ENCODE measurements at regions not wholly inside any gene's neighbourhood (a gene's known extent, or its start where the extent isn't known, plus 50 kb on each side); places are given as distances from the start of the nearest gene placed in this dataset.
"Not testable (repeated sequence)": the region's sequence is repeated elsewhere in the genome, so short reads cannot be mapped to it uniquely, and the experiment has no call there.

DNA sequence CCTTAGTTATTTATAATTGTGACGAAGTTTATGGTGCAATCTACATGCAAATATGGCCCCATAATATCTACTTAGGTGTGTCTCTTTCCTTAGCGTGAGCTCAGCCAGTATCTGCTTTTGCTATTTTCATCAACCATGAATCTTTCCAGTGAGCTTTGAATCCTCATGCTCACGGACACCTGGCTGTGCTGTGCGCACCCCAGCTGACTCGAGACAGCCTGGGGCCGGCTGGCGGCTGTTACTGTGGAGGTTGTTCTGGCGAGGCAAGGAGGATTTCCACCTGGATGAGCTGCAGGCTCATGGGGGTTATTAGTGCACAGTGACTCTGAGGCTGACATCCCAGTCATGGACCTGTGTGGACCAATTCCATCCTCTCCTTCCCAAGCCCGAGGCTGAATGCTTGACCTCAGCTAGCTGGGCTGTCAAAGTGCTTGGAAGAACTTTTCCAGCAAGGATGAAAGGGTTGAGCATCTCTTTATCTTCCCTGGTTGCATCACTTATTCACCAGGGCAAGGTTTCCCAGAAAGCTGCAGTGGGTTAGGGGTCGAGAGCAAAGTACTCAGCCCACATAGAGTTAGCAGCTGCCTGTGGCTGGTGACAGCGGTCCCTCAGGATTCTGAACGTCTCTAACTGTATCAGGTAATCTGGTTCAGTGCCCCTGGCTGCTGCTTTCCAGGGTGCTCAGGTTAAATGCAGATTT is 141.7 kb downstream of the ARL4C start:
- in situ Hi-C loops (cut with HindIII; ENCODE audit: low sequenced_read_pairs): no loop called here
- DNase-seq (ENCODE audit: low spot score): peak; percentile 49

DNA sequence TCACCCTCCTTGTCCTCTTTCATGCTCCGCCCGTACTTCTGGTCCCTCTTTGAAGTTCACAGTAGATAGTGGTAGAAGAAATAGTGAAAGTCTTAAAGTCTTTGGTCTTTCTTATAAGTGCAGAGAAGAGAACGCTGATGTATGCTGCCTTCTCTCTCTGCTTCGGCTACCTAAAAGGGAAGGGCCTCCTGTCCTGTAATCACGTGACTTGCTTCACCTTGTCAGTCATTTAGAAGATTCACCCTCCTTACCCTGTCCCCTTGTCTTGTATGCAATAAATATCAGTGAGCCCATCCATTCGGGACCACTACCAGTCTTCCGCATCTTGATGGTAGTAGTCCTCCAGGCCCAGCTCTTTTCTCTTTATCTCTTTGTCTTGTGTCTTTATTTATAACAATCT is 144.6 kb downstream of the ARL4C start:
- in situ Hi-C loops (cut with HindIII; ENCODE audit: low sequenced_read_pairs): no loop called here

DNA sequence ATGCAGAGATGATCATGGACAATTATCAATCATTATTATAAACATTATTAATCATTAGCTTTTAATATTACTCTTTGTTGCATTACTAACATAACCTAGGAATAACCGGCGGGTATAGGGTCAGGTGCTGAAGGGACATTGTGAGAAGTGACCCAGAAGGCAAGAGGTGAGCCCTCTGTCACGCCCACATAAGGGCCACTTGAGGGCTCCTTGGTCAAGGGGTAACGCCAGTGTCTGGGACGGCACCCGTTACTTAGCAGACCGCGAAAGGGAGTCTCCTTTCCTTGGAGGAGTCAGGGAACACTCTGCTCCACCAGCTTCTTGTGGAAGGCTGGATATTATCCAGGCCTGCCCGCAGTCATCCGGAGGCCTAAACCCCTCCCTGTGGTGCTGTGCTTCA is 145.0 kb downstream of the ARL4C start:
- DNase-seq (ENCODE audit: low spot score); in situ Hi-C loops (cut with HindIII; ENCODE audit: low sequenced_read_pairs): not testable (repeated sequence)

More for the DNA sequence above, 144.6 kb downstream of the ARL4C start:
- no peak for DNase-seq (ENCODE audit: low spot score)

DNA sequence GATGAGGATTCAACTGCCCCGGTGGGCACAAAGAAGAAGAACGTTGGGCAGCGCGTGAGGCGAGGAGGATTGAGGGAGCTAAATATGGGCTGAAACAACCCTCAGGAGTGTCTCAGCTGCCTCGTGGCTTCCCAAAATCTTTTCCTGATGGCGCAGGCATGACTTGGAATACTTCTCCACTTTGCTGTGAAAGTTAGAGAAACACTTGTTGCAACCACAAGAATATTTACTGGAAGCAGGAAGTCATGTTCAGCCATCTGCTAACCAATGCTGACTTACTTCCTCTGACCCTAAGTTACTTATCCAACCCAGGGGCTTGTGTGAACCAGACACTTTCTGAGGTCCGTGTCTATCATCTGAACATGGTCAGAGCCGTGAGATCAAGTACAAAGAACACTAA is 148.8 kb downstream of the ARL4C start:
- in situ Hi-C loops (cut with HindIII; ENCODE audit: low sequenced_read_pairs): no loop called here
- DNase-seq (ENCODE audit: low spot score): no peak

DNA sequence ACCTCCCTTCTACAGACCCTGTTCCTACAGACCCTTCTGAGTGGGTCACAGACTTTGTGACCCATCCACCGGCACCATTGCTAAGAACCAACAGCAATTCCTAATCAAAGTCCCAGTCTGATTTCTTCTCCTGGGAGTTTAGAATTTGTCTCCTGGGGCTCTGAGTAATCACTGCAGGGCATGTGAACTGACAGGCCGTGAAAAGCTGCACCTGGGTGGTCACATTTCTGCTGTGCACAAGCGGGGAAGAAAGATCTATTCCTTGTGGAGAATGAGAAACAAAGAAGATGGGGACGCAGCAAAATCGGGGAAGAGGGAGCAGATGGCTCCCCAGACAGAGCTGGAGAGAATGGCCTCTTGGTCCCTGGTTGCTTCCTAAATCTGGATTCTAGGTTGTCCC is 151.0 kb downstream of the ARL4C start:
- in situ Hi-C loops (cut with HindIII; ENCODE audit: low sequenced_read_pairs): no loop called here
- no peak for DNase-seq (ENCODE audit: low spot score)

DNA sequence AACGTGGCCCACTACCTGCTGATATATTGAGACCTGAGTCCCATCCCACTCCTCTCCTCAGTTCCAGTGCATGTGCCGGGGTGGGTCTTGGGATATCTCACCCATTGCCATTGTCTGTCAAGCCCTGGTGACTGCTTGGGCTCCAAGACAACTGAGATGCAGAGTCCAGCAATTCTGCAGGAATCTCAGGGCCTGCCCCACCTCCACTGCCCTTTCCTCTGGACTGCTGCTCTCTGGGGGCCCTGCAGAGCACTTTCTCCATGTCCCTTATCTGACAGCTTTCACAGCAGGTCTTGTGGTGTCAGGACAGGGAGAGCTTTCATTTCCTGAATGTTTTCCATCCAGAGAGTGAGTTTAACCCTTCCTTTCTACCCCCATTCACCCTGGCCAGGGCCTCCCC is 152.9 kb downstream of the ARL4C start:
- no peak for DNase-seq (ENCODE audit: low spot score)
- in situ Hi-C loops (cut with HindIII; ENCODE audit: low sequenced_read_pairs): no loop called here

DNA sequence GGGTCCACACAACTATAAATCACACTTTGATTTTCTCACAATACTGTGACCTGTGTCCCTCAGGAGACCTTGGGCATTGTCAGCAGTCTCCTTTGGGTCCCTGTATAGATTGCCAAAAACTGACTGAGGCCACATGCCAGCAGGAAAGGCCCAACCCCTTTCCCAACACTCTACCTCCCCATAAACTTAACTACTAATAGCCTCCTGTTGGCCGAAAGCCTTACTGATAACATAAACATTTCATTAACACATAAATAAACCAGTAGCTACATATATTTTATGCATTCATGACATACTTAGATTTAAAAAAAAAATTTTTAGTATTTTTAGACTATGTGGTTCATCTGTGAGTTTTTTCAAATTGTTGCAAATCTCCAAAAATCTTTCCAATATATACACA is 153.5 kb downstream of the ARL4C start:
- no peak for DNase-seq (ENCODE audit: low spot score)
- in situ Hi-C loops (cut with HindIII; ENCODE audit: low sequenced_read_pairs): no loop called here

DNA sequence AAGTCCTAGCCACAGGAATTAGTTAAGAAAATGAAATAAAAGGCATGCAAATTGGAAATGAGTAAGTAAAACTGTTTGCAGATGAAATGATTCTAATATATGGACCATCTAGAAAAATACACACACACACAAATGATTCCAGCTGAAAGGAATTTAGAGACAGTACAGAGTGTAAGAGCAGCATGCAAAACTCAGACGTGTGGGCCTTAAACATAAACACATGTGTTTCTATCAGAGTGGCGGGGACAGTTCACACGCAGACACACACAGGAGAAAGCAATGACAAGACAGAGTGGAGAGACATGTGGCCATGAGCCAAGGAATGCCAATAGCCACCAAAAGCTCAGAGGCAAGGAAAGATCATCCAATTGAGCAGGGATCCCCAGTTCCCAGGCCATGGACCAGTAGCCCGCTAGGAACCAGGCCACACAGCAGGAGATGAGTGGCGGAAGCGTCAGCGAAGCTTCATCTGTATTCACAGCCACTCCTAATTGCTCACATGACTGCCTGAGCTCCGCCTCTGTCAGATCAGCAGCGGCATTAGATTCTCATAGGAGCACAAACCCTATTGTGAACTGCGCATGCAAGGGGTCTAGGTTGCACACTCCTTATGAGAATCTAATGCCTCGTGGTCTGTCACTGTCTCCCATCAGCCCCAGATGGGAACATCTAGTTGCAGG is 155.4 kb downstream of the ARL4C start:
- DNase-seq (ENCODE audit: low spot score): no peak
- in situ Hi-C loops (cut with HindIII; ENCODE audit: low sequenced_read_pairs): no loop called here

DNA sequence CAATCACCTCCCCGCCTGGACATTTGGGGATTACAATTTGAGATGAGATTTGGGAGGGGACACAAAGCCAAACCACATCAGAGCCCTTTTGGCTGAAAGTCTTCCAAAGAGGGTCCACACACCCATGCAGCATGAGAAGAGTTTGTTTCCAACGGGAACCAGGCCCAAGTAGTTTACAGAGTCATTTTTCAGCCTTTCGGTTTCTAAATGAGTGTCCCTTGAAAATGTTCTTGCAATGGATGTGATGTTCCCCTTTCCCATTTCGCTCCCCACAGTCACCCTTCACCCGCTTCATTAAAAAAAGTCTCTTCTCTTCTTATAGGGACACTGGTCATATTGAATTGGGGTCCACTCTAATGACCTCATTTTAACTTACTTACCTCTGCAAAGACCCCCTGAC is 157.4 kb downstream of the ARL4C start:
- in situ Hi-C loops (cut with HindIII; ENCODE audit: low sequenced_read_pairs): no loop called here
- no peak for DNase-seq (ENCODE audit: low spot score)

DNA sequence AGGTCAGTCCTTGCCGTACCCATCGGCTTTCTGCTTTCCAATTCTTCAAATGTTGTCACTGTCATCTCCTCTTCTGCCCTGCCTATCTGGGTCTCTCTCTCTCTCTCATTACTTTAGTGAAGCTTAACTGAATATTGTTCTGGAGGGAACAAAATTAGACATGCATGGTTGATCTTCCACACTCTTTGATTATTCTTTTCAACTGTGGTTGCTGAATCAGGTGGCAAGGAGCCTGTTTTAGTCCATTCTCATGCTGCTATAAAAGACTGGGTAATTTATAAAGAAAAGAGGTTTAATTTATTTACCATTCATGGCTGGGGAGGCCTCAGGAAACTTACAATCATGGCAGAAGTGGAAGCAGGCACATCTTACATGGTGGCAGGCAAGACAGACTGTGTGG is 157.9 kb downstream of the ARL4C start:
- no peak for DNase-seq (ENCODE audit: low spot score)
- in situ Hi-C loops (cut with HindIII; ENCODE audit: low sequenced_read_pairs): no loop called here

DNA sequence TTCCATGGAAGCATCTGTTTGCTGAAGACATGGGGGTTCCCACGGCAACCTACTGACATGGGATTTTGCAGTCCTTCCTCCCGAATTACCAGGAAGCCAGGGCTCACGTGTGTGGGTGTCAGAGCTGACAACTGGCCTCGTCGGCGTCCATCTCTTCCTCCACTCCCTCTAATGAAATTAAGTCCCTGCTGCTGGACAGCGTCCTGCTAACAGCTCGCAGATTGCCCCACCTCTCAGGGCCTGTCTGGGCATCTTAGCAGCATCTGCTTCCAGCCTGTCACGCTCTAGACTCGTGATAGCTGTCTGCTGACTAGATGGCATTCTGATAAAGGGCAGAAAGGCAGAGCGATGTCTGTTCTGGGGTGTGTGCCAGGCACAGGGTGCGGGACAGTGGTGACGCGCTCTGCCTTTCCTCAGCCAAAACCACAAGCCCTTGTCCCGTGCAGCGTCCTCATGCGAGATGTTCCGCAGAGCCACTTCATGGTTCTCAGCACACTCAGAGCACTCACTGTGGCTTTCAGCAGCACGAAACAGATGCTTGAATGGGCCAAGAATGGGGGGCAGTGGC is 161.1 kb downstream of the ARL4C start:
- in situ Hi-C loops (cut with HindIII; ENCODE audit: low sequenced_read_pairs): no loop called here
- peak; percentile 29 for DNase-seq (ENCODE audit: low spot score)

DNA sequence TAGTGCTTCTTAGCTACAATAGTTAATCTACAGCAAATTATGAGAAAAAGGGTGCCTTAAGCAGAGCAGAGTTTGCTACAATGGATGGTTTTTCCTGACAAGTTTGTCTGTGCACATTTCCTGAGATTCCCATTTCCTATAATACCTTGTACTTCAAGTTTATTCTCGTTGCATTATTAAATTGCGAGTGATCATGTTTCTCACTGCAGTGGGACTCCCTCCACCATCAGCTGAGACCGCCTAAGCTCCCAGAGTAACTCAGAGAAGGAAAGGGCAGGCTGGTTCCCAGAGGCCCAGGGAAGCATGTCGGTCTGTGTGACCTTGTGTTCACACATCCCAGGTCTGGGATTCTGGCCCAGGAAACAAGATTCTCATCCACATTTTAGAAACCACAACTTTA is 162.1 kb downstream of the ARL4C start:
- in situ Hi-C loops (cut with HindIII; ENCODE audit: low sequenced_read_pairs): no loop called here

DNA sequence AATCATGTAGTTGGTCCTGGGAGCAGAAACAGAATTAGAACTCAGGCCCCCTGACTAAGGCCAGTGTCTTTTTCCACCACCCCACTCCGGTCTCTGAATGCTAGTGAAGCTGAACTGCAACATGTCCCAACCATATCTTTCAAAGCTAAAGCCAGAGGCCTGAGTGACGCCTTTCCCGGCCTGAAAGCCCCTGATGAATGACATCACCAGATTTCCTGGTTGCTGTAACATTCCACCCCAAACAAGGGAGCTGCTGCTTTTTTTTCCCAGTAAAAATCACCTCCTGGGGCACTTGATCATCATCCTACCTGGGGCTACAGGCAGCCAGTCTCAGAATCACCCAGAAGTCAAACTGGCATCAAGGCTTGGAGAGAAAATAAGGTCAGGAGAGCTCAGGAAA is 162.7 kb downstream of the ARL4C start:
- in situ Hi-C loops (cut with HindIII; ENCODE audit: low sequenced_read_pairs): no loop called here

More for the DNA sequence above, 162.1 kb downstream of the ARL4C start:
- DNase-seq (ENCODE audit: low spot score): no peak

DNA sequence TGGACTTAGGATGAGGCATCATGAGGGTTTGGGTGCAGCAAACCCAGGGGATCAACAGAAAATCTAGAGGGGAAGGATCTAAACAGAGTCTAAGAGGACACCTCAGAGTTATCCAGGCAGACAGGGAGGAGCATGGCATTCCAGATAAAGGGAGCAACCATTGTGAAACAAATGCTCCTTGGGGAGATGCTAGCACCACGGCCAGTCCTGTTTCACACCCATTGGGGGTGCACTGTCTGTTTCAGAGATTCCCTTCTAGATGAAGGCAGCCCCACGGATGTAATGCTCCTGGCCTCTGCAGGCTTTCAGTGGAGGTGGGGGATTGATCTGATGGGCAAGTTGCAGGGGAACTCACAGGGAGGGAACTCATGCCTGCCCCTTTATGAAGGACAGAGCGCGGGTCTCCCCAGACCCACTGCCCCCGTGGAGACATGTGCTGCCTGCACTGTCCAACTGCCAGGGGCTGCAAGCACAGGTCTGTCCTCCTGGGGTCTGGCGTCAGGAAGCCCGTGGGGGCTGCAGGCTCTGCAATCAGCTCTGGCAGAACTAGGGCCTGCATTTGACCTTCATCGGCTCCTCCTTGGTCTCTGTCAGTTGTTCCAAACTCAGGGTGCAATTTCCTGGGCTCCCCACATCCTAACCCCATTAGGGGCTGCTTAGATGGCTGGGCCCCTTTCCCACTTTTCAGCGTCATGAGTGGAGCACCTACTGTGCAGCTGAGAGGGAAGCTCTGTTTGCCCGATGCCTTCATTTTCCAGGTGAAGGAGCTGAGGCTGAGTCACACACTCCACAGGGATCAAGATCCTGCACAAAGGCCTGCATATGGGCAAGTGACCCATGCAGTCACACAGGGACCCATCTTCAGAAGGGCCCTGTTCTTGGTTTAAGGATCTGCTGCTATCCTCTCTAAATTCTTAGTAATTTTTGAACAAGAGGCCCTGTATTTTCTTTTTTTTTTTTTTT is 163.4 kb downstream of the ARL4C start:
- DNase-seq (ENCODE audit: low spot score): no peak
- in situ Hi-C loops (cut with HindIII; ENCODE audit: low sequenced_read_pairs): no loop called here

More for the DNA sequence above, 162.7 kb downstream of the ARL4C start:
- no peak for DNase-seq (ENCODE audit: low spot score)

DNA sequence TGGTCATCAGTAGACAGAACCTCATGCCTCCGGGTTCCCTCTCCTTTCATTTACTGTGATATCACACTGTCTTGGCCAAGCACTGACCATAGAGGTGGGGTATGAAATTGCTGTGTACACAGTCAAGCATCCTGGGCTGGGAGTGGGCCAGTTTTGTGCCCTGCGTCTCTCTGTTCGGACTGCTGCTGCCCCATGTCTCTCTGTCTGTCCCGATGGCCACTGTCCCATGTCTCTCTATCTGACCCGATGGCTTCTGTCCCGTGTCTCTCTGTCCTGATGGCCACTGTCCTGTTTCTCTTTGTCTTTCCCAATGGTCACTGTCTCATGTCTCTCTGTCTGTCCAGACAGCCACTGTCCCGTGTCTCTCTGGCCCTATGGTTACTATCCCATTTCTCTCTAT is 164.9 kb downstream of the ARL4C start:
- DNase-seq (ENCODE audit: low spot score): no peak
- in situ Hi-C loops (cut with HindIII; ENCODE audit: low sequenced_read_pairs): no loop called here

DNA sequence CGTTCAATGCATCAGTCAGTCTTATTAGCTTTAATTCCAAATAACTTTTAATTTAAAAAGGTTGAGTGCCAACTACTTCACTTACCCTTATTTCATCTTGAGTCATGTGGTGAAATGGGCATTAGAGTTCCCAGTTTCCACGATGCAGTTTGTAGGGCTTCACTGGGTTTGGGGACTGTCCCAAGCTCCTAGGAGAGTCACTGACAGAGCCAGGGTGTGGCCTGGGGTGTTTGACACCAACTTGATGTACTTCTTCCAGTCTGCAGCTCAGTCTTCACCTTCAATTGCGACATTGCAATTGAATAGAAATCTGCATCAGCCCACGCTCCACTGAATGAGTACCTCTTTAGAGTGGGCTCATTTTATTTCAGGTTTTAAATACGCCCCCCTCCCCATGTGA is 165.3 kb downstream of the ARL4C start:
- in situ Hi-C loops (cut with HindIII; ENCODE audit: low sequenced_read_pairs): no loop called here
- DNase-seq (ENCODE audit: low spot score): no peak

DNA sequence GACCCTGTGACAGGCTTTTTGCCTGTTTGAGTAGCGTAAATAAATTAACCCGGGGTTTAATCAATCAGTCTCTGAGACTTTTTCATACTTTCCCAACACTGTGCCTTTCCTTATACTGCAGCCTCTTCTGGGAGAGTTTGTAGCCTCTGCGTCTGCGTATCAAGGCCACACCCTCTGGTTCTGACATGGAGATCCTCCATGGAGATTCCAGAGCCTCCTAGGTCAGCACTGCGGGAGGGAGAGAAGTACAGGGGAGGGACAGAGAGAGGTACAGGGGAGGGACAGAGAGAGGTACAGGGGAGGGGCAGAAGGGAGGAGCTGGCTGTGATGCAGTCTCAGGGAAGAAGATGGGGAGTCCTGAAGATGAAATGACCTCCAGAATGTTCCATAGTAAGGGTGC is 166.0 kb downstream of the ARL4C start:
- in situ Hi-C loops (cut with HindIII; ENCODE audit: low sequenced_read_pairs): no loop called here
- DNase-seq (ENCODE audit: low spot score): no peak

DNA sequence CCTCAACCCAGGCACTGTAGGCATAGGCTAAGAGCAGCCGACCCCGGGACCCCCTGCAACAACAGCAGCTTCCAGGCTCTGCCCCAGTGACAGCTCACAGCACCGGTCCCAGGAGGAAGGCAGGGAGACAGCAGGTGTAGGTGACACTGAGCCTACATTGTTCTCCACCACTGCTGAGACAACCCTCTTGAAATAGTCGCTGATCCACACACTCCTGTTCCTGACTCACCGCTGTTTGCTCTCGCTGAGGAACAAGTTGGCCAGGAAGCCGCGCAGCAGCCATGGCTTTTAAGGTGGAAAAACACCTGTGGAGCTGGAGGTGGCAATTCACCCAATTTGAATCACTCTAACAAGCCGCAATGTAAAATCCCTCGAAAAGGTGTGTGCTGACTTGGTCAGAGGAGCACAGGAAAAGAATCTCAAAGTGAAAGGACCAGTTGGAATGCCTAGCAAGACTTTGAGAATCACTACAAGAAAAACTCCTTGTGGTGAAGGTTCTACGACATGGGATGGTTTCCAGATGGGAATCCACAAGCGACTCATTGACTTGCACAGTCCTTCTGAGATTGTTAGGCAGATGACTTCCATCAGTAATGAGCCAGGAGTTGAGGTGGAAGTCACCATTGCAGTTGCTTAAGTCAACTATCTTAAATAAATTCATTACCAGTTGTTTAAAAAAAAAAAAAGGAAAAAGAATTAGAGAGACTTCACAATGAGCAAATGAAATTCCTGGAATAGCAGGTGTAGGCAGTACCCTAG is 167.5 kb downstream of the ARL4C start:
- in situ Hi-C loops (cut with HindIII; ENCODE audit: low sequenced_read_pairs): no loop called here
- no peak for DNase-seq (ENCODE audit: low spot score)

DNA sequence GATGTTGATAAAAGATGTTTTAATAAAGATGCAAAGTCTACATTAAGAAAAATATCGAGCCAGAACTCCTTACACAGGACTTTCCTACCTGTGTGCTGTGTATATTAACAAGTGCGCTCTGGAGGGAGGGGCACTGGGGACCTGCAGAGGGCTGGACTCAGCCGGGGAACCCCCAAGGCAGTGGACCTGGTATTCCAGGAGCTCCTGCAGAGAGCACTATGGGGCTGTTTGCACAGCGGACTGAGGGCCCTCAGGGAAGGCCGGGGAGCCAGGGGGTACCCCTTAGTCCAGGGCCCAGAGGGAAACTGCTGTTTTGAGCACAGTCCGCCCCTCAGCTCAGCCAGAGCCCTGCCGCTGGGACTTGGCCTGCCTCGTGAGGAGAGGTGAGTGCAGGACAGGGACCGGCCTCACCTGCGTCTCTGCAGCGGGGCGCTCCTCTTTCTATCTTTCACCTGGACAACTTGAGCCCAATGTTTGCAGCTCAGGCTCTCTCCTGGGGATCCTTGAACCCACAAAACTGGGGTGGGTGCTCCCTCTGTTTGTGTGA is 168.4 kb downstream of the ARL4C start:
- no peak for DNase-seq (ENCODE audit: low spot score)
- in situ Hi-C loops (cut with HindIII; ENCODE audit: low sequenced_read_pairs): no loop called here
